Brain microvascular endothelial cell (primary cell): ENCODE measurements at regions not wholly inside any gene's neighbourhood (a gene's known extent, or its start where the extent isn't known, plus 50 kb on each side); places are given as distances from the start of the nearest gene placed in this dataset.

Experiments used
- DNase-seq: peaks from one replicate; pipeline ENCODE4 v3.0.0-alpha.2; 2020
- H3K27ac ChIP-seq: fragments of 250-450 bp; sonication (Bioruptor Pico); 2 replicates; pipeline ENCODE4 v1.5.1; 2020; ENCODE audit warnings: mild to moderate bottlenecking, moderate library complexity
- H3K27me3 ChIP-seq: fragments of 250-450 bp; sonication (Bioruptor Pico); replicated peaks from 2 replicates; pipeline ENCODE4 v1.5.1; 2020; ENCODE audit warnings: mild to moderate bottlenecking
- H3K36me3 ChIP-seq: fragments of 250-450 bp; sonication (Bioruptor Pico); replicated peaks from 2 replicates; pipeline ENCODE4 v1.5.1; 2020; ENCODE audit warnings: mild to moderate bottlenecking
- H3K4me3 ChIP-seq: 2 replicates; pipeline ENCODE4 v1.5.1; 2011; ENCODE audit warnings: low read depth, mild to moderate bottlenecking, control low read depth, low read length, moderate library complexity
- CTCF ChIP-seq: IDR thresholded peaks from 2 replicates; pipeline ENCODE4 v1.5.1; 2011; ENCODE audit warnings: low read depth, mild to moderate bottlenecking, moderate library complexity, low read length, control low read depth, inconsistent platforms; ENCODE audit errors: missing control alignments
- in situ Hi-C: cut with HindIII; loops from 2 replicates; pipeline ENCODE4 v1.10.0; 2017; ENCODE audit warnings: low sequenced_read_pairs, low pct_ligation_motif_present

- peak; percentile 39 for TF ChIP-seq CTCF
- DNase-seq = no peak
- Histone ChIP-seq H3K27ac (no peak overlapping the region), H3K27me3 (no peaks in the 10 kb centered on the region), H3K36me3 (no peaks in the 10 kb centered on the region), H3K4me3 (no peak overlapping the region)
- in situ Hi-C loops = no loop called here
Observed at GRCh38 chr3:104635872-104636580, 730.7 kb upstream of the ALCAM start.

DNA sequence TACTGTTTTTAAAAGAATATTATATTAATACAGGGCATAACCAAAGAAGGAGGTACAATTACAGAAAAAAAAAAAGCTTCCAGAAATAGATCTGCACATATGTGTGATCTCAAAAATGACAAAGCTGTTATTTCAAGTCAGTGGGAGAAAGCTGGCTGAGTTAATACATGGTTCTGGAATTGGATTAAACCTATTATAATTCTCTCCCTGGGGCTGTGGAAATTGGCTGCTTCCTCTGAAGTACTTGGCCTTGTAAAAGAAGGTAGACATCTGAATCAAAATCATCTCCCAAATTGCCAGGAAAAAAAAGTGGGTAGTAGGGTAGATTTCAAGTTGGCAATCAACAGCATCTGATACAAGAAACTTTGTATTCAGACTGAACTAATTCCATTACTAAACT lies 723.9 kb upstream of the ALCAM start:
- Histone ChIP-seq H3K36me3 (no peaks in the 10 kb centered on the region), H3K27ac (no peak overlapping the region), H3K27me3 (no peaks in the 10 kb centered on the region), H3K4me3 (no peak overlapping the region)
- no peak for TF ChIP-seq CTCF
- DNase-seq = no peak
- in situ Hi-C loops = no loop called here

GRCh38 chr3:104646196-104646595 lies 720.5 kb upstream of the ALCAM start:
- Histone ChIP-seq H3K4me3 (no peak overlapping the region), H3K27ac (no peak overlapping the region), H3K36me3 (no peaks in the 10 kb centered on the region), H3K27me3 (no peaks in the 10 kb centered on the region)
- no peak for TF ChIP-seq CTCF
- DNase-seq = no peak
- in situ Hi-C loops = no loop called here

GRCh38 chr3:104648823-104649222 lies 717.9 kb upstream of the ALCAM start:
- no peaks in the 10 kb centered on the region for H3K27me3 ChIP-seq
- in situ Hi-C loops = no loop called here

DNA sequence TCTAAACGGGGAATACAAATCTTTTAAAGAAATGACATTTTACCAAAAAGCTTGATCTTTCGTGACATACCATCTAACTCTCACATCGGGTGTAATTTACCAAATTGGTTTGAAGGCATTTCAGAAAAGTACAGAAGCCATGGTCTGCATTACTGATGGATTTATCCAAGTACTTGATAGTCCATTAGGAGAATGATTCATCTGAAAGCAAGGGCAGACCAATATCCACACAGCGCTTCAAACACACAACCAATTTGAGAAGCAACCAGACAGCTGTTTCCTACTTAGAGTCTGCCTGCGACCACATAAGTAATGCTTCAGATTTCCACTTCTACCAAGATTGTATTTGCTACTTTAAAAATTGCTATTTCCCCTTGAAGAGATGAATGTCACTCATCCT lies 697.6 kb upstream of the ALCAM start:
- H3K27ac ChIP-seq = no peak overlapping the region
- in situ Hi-C loops = no loop called here
- H3K27me3 ChIP-seq = no peaks in the 10 kb centered on the region
- DNase-seq = no peak
- TF ChIP-seq CTCF = no peak
- H3K4me3 ChIP-seq = no peak overlapping the region
- H3K36me3 ChIP-seq = no peaks in the 10 kb centered on the region

More at GRCh38 chr3:104648823-104649222, 717.9 kb upstream of the ALCAM start:
- Histone ChIP-seq H3K27ac (no peak overlapping the region), H3K4me3 (no peak overlapping the region), H3K36me3 (no peaks in the 10 kb centered on the region)
- TF ChIP-seq CTCF = no peak
- no peak for DNase-seq

DNA sequence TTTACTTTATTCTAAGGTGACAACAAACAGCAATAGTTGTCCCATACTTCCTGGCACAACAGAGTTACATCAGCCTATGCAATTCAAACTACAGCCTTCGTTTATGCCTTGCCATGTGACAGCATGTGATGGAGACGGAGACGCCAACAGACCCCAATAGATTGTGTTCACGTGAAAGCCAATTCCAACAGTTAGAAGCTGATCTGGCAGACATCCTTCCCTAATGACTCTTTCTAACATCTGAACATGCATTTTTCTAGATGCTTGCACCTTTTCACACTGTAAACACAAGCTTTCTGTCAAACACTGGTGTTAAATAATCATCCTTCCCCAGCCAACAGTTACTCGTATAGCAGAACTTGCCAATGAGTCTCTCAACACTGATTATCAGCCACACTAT lies 694.4 kb upstream of the ALCAM start:
- H3K27me3 ChIP-seq = no peaks in the 10 kb centered on the region
- H3K27ac ChIP-seq = no peak overlapping the region
- no peak overlapping the region for H3K4me3 ChIP-seq
- no peak for TF ChIP-seq CTCF
- in situ Hi-C loops = no loop called here
- no peaks in the 10 kb centered on the region for H3K36me3 ChIP-seq
- no peak for DNase-seq
